ENCODE measurements at regions not wholly inside any gene's neighbourhood (a gene's known extent, or its start where the extent isn't known, plus 50 kb on each side); places are given as distances from the start of the nearest gene placed in this dataset.

- TF ChIP-seq CTCF (optimal IDR thresholded peaks at IDR 0.05 in 1 of 3, IDR thresholded peaks at IDR 0.05 in 1 of 3, conservative IDR thresholded peaks at IDR 0.05 in 1 of 3; ENCODE audit: extremely low read depth in 1 of 3, insufficient read depth in 2 of 3, low read length in 3 of 3) (no peak), EZH2 (IDR thresholded peaks at IDR 0.05; ENCODE audit: low read length) (no peak)
Observed at GRCh38 chr16:62586128-62586862, 550.1 kb upstream of the CDH8 start.

Measured in keratinocyte (primary cell).